Colonic mucosa (tissue), 4 donors: ENCODE measurements at regions not wholly inside any gene's neighbourhood (a gene's known extent, or its start where the extent isn't known, plus 50 kb on each side); places are given as distances from the start of the nearest gene placed in this dataset.
A peak's percentile ranks its signal among the peaks of the same experiment; 100 is the strongest.

Experiments used
- DNase-seq: peaks from one replicate; pipeline ENCODE4 v3.0.0-alpha.2; 2020
- H3K27ac ChIP-seq: fragments of 200-600 bp; one replicate; pipeline ENCODE4 v1.8.0; 2021
- H3K27me3 ChIP-seq: fragments of 200-600 bp; one replicate; pipeline ENCODE4 v1.8.0; 2021
- H3K36me3 ChIP-seq: fragments of 200-600 bp; one replicate; pipeline ENCODE4 v1.8.0; 2021
- H3K4me1 ChIP-seq: fragments of 200-600 bp; one replicate; pipeline ENCODE4 v1.8.0; 2021; ENCODE audit warnings: mild to moderate bottlenecking
- H3K4me3 ChIP-seq: fragments of 200-600 bp; one replicate; pipeline ENCODE4 v1.8.0; 2021
- H3K9ac ChIP-seq, 2 donors: one replicate each; pipeline ENCODE4 v1.7.0; 2013; ENCODE audit warnings: control low read depth in 2 of 2, low read depth in 2 of 2, low read length in 2 of 2
- H3K9me3 ChIP-seq: fragments of 200-600 bp; one replicate; pipeline ENCODE4 v1.8.0; 2021
- CTCF ChIP-seq: fragments of 200-600 bp; IDR thresholded peaks from one replicate; pipeline ENCODE4 v1.8.0; 2022; ENCODE audit warnings: antibody characterized with exemption, mild to moderate bottlenecking
- intact Hi-C: fragments of 100-400 bp; cut with DNase I; formaldehyde crosslinking; loops from one replicate; pipeline ENCODE4 v1.14.1; 2022
- donor health status: healthy.
- donor health status: DM: no; HTN: no; CAD: no.
- donor health status: DM: no; HTN: no; CAD: no.

GRCh38 chr1:8093221-8093980, 67.3 kb upstream of the ERRFI1 start:
- no peaks in the 10 kb centered on the region for H3K36me3 ChIP-seq
- peaks cover 9% of the 10 kb centered on the region for H3K4me1 ChIP-seq
- TF ChIP-seq CTCF: no peak
- intact Hi-C loops: no loop called here
- no peak overlapping the region for H3K4me3 ChIP-seq
- H3K9ac ChIP-seq: peak overlapping the region in 1 of 2 donors; percentile 1
- no peaks in the 10 kb centered on the region for H3K9me3 ChIP-seq
- H3K27me3 ChIP-seq: no peaks in the 10 kb centered on the region
- H3K27ac ChIP-seq: peak overlapping the region; percentile 80
- DNase-seq: no peak

DNA sequence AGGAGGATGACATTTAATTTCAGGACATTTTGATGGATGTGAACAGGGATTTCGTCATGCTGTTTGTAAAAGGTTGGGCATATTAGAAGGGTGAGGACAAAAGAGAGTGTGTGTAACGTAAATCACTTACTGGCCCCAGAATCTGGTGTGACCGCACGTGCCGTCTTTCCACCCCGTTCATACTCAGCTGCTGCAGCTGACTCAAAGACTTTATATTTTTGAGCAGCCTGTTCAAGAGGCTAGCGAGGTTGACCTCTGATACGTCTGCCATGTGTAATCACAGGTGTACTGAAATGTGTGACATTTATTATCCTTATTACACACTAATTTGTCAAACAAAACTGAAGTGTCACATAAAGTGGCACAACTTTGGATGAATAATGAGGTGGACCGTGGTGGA, 66.5 kb upstream of the ERRFI1 start:
- no peaks in the 10 kb centered on the region for H3K27me3 ChIP-seq
- TF ChIP-seq CTCF: no peak
- intact Hi-C loops: no loop called here
- H3K4me3 ChIP-seq: no peak overlapping the region
- no peaks in the 10 kb centered on the region for H3K9me3 ChIP-seq
- H3K36me3 ChIP-seq: no peaks in the 10 kb centered on the region
- H3K4me1 ChIP-seq: peaks cover 6% of the 10 kb centered on the region
- DNase-seq: no peak
- H3K27ac ChIP-seq: peak overlapping the region; percentile 1
- no peak overlapping the region for H3K9ac ChIP-seq

- Histone ChIP-seq H3K4me3 (no peak overlapping the region), H3K36me3 (no peaks in the 10 kb centered on the region), H3K27me3 (no peaks in the 10 kb centered on the region), H3K27ac (no peak overlapping the region), H3K9me3 (no peaks in the 10 kb centered on the region), H3K4me1 (no peaks in the 10 kb centered on the region), H3K9ac (no peak overlapping the region)
- intact Hi-C loops: no loop called here
- no peak for TF ChIP-seq CTCF
- no peak for DNase-seq
Observed at GRCh38 chr1:8091691-8092090, 65.6 kb upstream of the ERRFI1 start.

- Histone ChIP-seq H3K4me3 (no peak overlapping the region), H3K9ac (no peak overlapping the region), H3K27ac (peak overlapping the region; percentile 35), H3K9me3 (no peaks in the 10 kb centered on the region), H3K4me1 (no peaks in the 10 kb centered on the region), H3K27me3 (no peaks in the 10 kb centered on the region), H3K36me3 (no peaks in the 10 kb centered on the region)
- intact Hi-C loops: no loop called here
- TF ChIP-seq CTCF: no peak
- DNase-seq: no peak
Observed at GRCh38 chr1:8090241-8090702, 64.2 kb upstream of the ERRFI1 start.

GRCh38 chr1:8089535-8090228, 63.6 kb upstream of the ERRFI1 start:
- Histone ChIP-seq H3K27me3 (no peaks in the 10 kb centered on the region), H3K27ac (no peak overlapping the region), H3K36me3 (no peaks in the 10 kb centered on the region), H3K4me1 (no peaks in the 10 kb centered on the region), H3K4me3 (no peak overlapping the region), H3K9ac (no peak overlapping the region), H3K9me3 (no peaks in the 10 kb centered on the region)
- TF ChIP-seq CTCF: no peak
- DNase-seq: no peak
- intact Hi-C loops: no loop called here
